CD4-positive, alpha-beta T cell treated with Interleukin-6 at 100 ng/mL for 8 hours (primary cell): ENCODE measurements at regions not wholly inside any gene's neighbourhood (a gene's known extent, or its start where the extent isn't known, plus 50 kb on each side); places are given as distances from the start of the nearest gene placed in this dataset.
A peak's percentile ranks its signal among the peaks of the same experiment; 100 is the strongest.
"Not testable (repeated sequence)": the region's sequence is repeated elsewhere in the genome, so short reads cannot be mapped to it uniquely, and the experiment has no call there.

Experiments used
- DNase-seq: peaks from one replicate; pipeline ENCODE4 v3.0.0-alpha.2; 2020; ENCODE audit warnings: mixed read lengths, low spot score

- DNase-seq, result not testable (repeated sequence)
Measured at GRCh38 chr16:72729552-72729951, 318.4 kb downstream of the ZFHX3 start.

GRCh38 chr16:72728516-72728915, 319.4 kb downstream of the ZFHX3 start:
- no peak for DNase-seq

GRCh38 chr16:72727565-72727964, 320.4 kb downstream of the ZFHX3 start:
- DNase-seq, result no peak

- DNase-seq, result no peak
Measured at GRCh38 chr16:72725643-72726042, 322.3 kb downstream of the ZFHX3 start.

- DNase-seq, result no peak
Measured at GRCh38 chr16:72723781-72724180, 324.1 kb downstream of the ZFHX3 start.

- no peak for DNase-seq
Measured at GRCh38 chr16:72722552-72722951, 325.4 kb downstream of the ZFHX3 start.

GRCh38 chr16:72721981-72722380, 325.9 kb downstream of the ZFHX3 start:
- no peak for DNase-seq

- DNase-seq, result no peak
Measured at GRCh38 chr16:72715267-72715666, 332.7 kb downstream of the ZFHX3 start.

GRCh38 chr16:72711823-72712222, 336.1 kb downstream of the ZFHX3 start:
- no peak for DNase-seq

- DNase-seq, result no peak
Measured at GRCh38 chr16:72705801-72706200, 342.1 kb downstream of the ZFHX3 start.

- no peak for DNase-seq
Measured at GRCh38 chr16:72704746-72705372, 343.1 kb downstream of the ZFHX3 start.

GRCh38 chr16:72689851-72690250, 358.1 kb downstream of the ZFHX3 start:
- no peak for DNase-seq

GRCh38 chr16:72680732-72681131, 367.2 kb downstream of the ZFHX3 start:
- DNase-seq, result no peak

- DNase-seq, result no peak
Measured at GRCh38 chr16:72679856-72680255, 368.1 kb downstream of the ZFHX3 start.

GRCh38 chr16:72677662-72678447, 370.1 kb downstream of the ZFHX3 start:
- no peak for DNase-seq

- no peak for DNase-seq
Measured at GRCh38 chr16:72673118-72673517, 374.8 kb downstream of the ZFHX3 start.

GRCh38 chr16:72666267-72666666, 381.7 kb downstream of the ZFHX3 start:
- no peak for DNase-seq

- no peak for DNase-seq
Measured at GRCh38 chr16:72665701-72666100, 382.2 kb downstream of the ZFHX3 start.

- DNase-seq, result peak; percentile 95
Measured at GRCh38 chr16:72664509-72665408, 383.2 kb downstream of the ZFHX3 start.

- no peak for DNase-seq
Measured at GRCh38 chr16:72664056-72664508, 383.8 kb downstream of the ZFHX3 start.

GRCh38 chr16:72658888-72659717, 388.8 kb downstream of the ZFHX3 start:
- DNase-seq, result no peak

GRCh38 chr16:72657791-72658190, 390.1 kb downstream of the ZFHX3 start:
- no peak for DNase-seq
